ENCODE measurements at regions not wholly inside any gene's neighbourhood (a gene's known extent, or its start where the extent isn't known, plus 50 kb on each side); places are given as distances from the start of the nearest gene placed in this dataset.

- TF ChIP-seq CTCF (IDR thresholded peaks at IDR 0.05) (no peak), POLR2AphosphoS5 (IDR thresholded peaks at IDR 0.05) (no peak)
Measured at GRCh38 chr2:238696786-238697185, 151.1 kb upstream of the TWIST2 start.

Measured in esophagus muscularis mucosa (tissue), 3 donors.